BLaER1 treated with 17β-estradiol and CSF1 and Interleukin-3, amounts not matched to agents 10 nM and 100 nM (cell line): ENCODE measurements at regions not wholly inside any gene's neighbourhood (a gene's known extent, or its start where the extent isn't known, plus 50 kb on each side); places are given as distances from the start of the nearest gene placed in this dataset.
"Not testable (repeated sequence)": the region's sequence is repeated elsewhere in the genome, so short reads cannot be mapped to it uniquely, and the experiment has no call there.

Experiments used
- H3K27ac ChIP-seq, 11 experiments: shearing (Covaris generic); formaldehyde crosslinking; 2 replicates each; pipeline ENCODE4 v1.8.1; 2022
- H3K27me3 ChIP-seq, 11 experiments: shearing (Covaris generic); formaldehyde crosslinking; 2 replicates each; pipeline ENCODE4 v1.8.1; 2022
- H3K36me3 ChIP-seq, 11 experiments: shearing (Covaris generic); formaldehyde crosslinking; 2 replicates each; pipeline ENCODE4 v1.8.1; 2022
- H3K4me1 ChIP-seq, 10 experiments: shearing (Covaris generic); formaldehyde crosslinking; 2 replicates each; pipeline ENCODE4 v1.8.1; 2022
- H3K4me2 ChIP-seq, 11 experiments: shearing (Covaris generic); formaldehyde crosslinking; 2 replicates each; pipeline ENCODE4 v1.8.1; 2022
- H3K4me3 ChIP-seq, 10 experiments: shearing (Covaris generic); formaldehyde crosslinking; 2 replicates each; pipeline ENCODE4 v1.8.1; 2022
- H3K9ac ChIP-seq, 11 experiments: shearing (Covaris generic); formaldehyde crosslinking; 2 replicates each; pipeline ENCODE4 v1.8.1; 2022
- H3K9me3 ChIP-seq, 11 experiments: shearing (Covaris generic); formaldehyde crosslinking; replicated peaks in 1 of 11; 2 replicates each; pipeline ENCODE4 v1.8.1; 2022
- H4K20me1 ChIP-seq, 11 experiments: shearing (Covaris generic); formaldehyde crosslinking; 2 replicates each; pipeline ENCODE4 v1.8.1; 2022
- Cebpa-rat ChIP-seq, 11 experiments: shearing (Covaris generic); IDR thresholded peaks; 2 replicates each; pipeline ENCODE4 v1.8.1; 2022

DNA sequence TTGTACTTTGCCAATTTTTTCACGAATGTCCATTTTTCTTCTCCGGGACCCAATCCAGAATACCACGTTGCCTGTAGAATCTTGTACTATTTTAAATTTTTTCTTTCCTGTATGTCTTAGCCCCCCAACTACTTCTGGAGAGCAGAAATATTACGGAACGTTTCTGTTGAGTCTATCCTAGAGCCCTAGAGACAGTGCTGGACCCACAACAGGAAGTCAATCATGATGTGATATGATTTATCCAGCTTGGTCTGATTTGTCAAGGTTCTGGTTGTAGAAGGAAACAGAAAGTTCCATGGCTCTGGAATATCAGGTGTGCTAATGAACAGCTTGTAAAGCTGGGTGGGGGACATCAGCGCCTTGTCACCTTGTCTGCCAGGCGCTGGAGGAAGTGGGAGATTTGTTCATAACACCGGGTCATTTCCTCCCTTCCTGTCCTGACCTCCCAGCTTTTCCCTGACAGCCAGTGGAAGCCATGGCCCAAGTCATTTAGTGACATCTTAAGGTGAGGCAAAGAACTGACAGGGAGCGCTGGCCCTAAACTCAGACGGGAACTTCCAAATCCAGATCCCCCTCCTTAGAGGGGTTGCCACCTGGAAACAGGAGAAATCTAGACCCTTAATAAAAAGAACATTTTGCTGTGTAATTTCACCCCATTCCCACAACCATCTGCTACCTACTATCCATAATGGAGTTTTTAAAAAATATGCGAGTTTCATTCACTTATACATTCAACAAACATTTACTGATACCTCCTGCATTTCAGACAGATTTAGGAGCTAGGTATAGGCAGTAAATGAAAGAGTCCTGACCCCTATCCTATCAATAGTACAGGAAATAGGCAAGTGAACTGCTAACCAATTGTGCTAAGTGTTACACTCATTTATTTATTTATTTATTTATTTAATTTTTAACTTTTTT is 130.5 kb downstream of the ZFP64 start:
- Histone ChIP-seq H3K27me3 (no peaks in the 10 kb centered on the region), H4K20me1 (no peaks in the 10 kb centered on the region), H3K9me3 (peaks cover 13 to 20% (median 15%) of the 10 kb centered on the region in 11 experiments), H3K4me1 (peaks cover 0 to 7% (median 4%) of the 10 kb centered on the region in 10 experiments; a peak in 9 of 20 replicates), H3K4me3 (no peak overlapping the region), H3K36me3 (peaks cover 0 to 8% (median 0%) of the 10 kb centered on the region in 11 experiments; a peak in 1 of 22 replicates), H3K4me2 (peak overlapping the region in 2 of 11 experiments; percentile 17 to 35; a peak in 3 of 22 replicates), H3K27ac (no peak overlapping the region), H3K9ac (no peak overlapping the region)
- TF ChIP-seq Cebpa-rat (IDR thresholded peaks at IDR 0.05), result no peak

DNA sequence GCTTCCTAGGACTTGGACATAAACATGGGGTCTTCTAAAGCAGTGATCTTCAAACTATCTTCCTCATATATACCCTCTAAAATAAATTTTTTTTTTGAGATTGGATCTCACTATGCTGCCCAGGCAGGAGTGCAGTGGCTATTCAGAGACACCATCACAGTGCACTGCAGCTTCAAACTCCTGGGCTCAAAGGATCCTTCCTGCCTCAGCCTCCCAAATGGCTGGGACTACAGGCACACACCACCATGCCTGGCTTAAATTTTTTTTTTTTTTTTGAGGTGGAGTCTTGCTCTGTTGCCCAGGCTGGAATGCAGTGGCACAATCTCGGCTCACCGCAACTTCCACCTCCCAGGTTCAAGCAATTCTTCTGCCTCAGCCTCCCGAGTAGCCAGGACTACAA is 134.4 kb downstream of the ZFP64 start:
- H3K4me1 ChIP-seq, H3K9ac ChIP-seq, H4K20me1 ChIP-seq, H3K36me3 ChIP-seq, H3K4me3 ChIP-seq, H3K4me2 ChIP-seq, H3K27me3 ChIP-seq, H3K27ac ChIP-seq: not testable (repeated sequence)
- H3K9me3 ChIP-seq, result peaks cover 15 to 26% (median 21%) of the 10 kb centered on the region in 11 experiments

DNA sequence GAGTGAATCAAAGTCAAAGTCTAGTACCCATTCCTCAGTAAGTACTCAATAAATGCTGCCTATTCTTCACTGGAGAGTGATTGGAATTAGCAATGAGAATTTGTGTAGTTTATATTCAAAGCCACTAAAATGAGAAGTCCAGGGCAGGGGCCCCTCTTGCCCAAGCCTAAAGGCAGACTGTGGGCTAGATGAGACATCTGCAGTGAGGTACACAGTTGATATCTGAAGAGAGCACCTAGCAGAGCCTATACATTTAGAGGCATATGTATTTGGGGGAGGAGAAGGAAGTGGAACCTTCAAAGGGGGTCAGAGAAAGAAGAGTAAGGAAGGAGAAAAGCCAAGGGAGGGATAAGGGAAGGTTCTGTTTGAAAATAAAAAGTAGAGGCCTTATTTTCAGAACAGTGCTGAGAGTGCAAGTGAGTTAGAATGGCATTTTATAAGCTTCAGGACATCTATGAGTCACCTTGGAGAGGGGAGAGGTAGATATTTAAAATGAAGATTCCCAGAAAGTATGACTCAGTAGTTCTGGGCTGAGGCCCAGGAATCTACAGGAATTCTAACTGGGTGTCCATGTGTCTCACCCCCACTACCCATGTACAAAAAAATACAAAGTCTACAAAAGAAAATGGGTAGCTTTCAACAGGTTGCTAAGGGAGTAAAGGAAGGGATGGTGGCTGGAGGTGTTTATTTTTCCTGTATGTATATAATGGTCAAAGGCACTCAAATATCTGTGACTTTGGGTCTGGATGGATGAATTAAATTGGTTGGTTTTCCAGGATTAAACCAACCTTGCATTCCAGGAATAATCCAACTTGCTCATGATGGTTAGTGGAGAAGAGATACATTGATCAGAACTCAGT is 135.1 kb downstream of the ZFP64 start:
- no peak for TF ChIP-seq Cebpa-rat (IDR thresholded peaks at IDR 0.05)
- Histone ChIP-seq H3K4me1 (peaks cover 0 to 7% (median 4%) of the 10 kb centered on the region in 10 experiments; a peak in 9 of 20 replicates), H3K27ac (no peak overlapping the region), H3K36me3 (peaks cover 0 to 8% (median 0%) of the 10 kb centered on the region in 11 experiments; a peak in 1 of 22 replicates), H3K9ac (no peak overlapping the region), H3K27me3 (no peaks in the 10 kb centered on the region), H3K4me3 (no peak overlapping the region), H3K4me2 (no peak overlapping the region), H4K20me1 (no peaks in the 10 kb centered on the region), H3K9me3 (peaks cover 15 to 26% (median 21%) of the 10 kb centered on the region in 11 experiments)

DNA sequence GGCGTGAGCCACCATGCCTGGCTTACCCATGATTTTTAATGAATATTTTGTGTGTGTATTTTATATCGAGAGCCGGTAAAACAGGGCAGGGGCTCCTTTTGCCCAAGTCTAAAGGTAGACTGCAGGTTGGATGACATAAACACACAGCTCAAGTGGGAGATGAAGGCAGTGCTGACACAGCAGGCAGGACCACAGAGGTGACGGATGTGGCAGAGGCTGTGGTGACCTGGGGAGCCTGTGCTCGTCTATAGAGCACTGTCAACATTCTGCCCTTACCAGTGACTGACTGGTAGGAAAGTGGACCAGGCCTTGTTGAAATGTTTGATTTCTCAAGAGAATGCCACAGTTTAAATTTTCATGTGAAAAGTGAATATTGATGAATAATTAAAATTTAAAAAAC is 137.5 kb downstream of the ZFP64 start:
- H3K4me1 ChIP-seq, result no peaks in the 10 kb centered on the region
- H4K20me1 ChIP-seq, result no peaks in the 10 kb centered on the region
- peaks cover 0 to 8% (median 0%) of the 10 kb centered on the region in 11 experiments; a peak in 1 of 22 replicates for H3K36me3 ChIP-seq
- no peak overlapping the region for H3K27ac ChIP-seq
- no peak overlapping the region for H3K4me3 ChIP-seq
- peaks cover 0 to 3% (median 0%) of the 10 kb centered on the region in 11 experiments; a peak in 1 of 22 replicates for H3K27me3 ChIP-seq
- H3K9me3 ChIP-seq, result peaks cover 15 to 26% (median 21%) of the 10 kb centered on the region in 11 experiments
- no peak for TF ChIP-seq Cebpa-rat (IDR thresholded peaks at IDR 0.05)
- no peak overlapping the region for H3K9ac ChIP-seq
- no peak overlapping the region for H3K4me2 ChIP-seq

DNA sequence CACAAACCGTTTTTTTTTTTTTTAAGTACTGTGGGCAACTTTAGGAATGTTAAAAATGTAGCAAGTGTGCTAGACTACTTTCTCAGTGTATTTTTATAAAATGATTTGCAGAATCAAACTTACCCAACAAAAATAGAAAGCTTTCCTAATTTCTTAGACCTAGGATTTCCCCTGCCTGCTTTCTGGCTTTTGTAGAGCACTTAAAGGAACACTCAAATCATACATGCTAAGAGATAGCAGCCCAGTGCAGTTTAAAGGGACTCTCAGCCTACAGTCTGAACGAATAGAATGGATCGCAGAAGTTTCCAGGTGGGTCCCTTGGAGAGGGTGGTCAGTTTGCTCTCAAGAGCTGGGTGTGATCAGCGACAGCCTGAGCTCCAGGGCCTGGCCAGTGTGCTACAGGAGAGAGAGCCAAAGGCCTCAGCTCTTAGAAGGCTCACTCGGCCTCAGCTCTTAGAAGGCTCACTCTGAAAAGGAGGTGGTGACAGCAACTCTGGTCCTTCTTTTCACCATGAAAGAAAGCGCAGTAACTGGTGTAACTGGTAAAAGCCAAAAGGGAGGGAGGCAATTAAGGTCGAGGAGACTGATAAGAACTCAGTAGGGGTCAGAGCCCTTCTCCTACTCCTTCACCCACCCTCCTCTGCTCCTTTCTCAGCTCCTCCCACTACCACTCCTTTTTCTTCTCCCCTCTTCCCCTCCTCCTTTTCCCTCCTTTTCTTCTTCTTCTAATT is 142.4 kb downstream of the ZFP64 start:
- Histone ChIP-seq H3K4me3 (no peak overlapping the region), H3K27ac (no peak overlapping the region), H3K9me3 (no peaks in the 10 kb centered on the region), H3K36me3 (no peaks in the 10 kb centered on the region), H3K27me3 (peaks cover 0 to 11% (median 0%) of the 10 kb centered on the region in 11 experiments; a peak in 1 of 22 replicates), H3K4me2 (0 out of 22 replicates have a peak overlapping the region, but pooled peaks of 1 of the 11 experiments have one; percentile 72), H4K20me1 (no peaks in the 10 kb centered on the region), H3K9ac (no peak overlapping the region), H3K4me1 (peaks cover 4 to 19% (median 9%) of the 10 kb centered on the region in 10 experiments; a peak in 12 of 20 replicates)
- TF ChIP-seq Cebpa-rat (IDR thresholded peaks at IDR 0.05), result no peak

DNA sequence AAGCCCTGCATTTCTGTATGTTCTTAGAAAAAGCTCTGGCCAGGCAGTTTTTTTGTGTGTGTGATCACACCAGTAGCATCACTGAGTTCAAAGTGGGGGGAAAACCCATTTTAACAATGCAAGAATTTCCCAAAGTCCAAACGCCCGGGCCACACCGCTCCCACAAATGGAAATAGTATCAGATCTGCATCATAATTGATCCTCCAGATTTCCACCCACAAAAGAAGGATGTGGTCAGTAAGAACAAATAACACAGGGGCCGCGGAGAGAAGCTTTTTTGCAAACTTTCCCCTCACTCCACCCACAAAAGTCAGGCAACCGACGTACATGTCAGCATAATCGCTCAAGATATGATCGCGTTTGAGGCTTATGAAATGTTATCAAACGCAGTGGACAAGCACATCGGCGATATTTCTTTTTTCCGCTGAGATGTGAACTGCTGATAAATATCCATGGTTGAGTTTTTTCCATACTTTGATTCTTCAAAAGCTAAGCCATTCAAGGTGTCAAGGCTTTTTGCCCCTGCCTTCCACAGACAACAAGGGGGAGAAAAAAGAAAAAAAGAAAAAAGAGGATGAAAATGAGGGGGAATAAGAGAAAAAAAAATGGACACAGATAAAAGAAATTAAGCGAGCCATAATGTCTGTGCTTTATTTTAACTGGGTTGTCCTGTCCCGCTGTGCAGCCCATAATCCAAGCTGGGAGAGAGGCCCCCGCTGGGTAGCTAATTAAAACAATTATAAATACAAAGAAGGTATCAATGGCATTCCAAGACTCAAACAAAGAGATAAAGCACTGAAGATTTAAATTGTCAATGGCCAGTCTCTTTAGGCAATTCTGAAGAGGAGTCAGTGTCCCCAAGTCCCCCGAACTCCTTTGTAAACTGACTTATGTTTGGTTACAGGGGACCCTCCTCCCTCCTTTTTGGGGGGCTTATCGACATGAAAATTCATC is 143.5 kb downstream of the ZFP64 start:
- H3K4me3 ChIP-seq, result no peak overlapping the region
- H3K36me3 ChIP-seq, result no peaks in the 10 kb centered on the region
- H3K9me3 ChIP-seq, result no peaks in the 10 kb centered on the region
- no peak overlapping the region for H3K27ac ChIP-seq
- H3K27me3 ChIP-seq, result peaks cover 0 to 11% (median 0%) of the 10 kb centered on the region in 11 experiments; a peak in 1 of 22 replicates
- H3K9ac ChIP-seq, result no peak overlapping the region
- H3K4me2 ChIP-seq, result peak overlapping the region in 10 of 11 experiments; percentile 5 to 72 (median 46); a peak in 19 of 22 replicates
- peaks cover 4 to 19% (median 9%) of the 10 kb centered on the region in 10 experiments; a peak in 12 of 20 replicates for H3K4me1 ChIP-seq
- no peak for TF ChIP-seq Cebpa-rat (IDR thresholded peaks at IDR 0.05)
- no peaks in the 10 kb centered on the region for H4K20me1 ChIP-seq

DNA sequence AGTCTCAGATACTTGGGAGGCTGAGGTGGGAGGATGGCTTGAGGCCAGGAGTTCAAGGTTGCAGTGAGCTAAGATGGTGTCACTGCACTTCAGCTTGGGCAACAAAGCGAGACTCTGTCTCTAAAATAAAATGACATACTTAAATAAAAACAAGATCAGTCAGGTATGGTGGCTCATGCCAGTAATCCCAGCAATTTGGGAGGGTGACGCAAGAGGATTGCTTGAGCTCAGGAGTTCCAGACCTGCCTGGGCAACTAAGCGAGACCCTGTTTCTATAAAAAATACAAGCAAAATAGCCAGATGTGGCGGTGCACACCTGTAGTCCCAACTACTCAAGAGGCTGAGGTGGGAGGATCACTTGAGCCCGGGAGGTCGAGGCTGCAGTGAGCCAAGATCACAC is 149.6 kb downstream of the ZFP64 start:
- no peaks in the 10 kb centered on the region for H3K9me3 ChIP-seq
- H3K36me3 ChIP-seq, result no peaks in the 10 kb centered on the region
- H3K4me3 ChIP-seq, result no peak overlapping the region
- H3K27me3 ChIP-seq, result no peaks in the 10 kb centered on the region
- no peak for TF ChIP-seq Cebpa-rat (IDR thresholded peaks at IDR 0.05)
- H3K27ac ChIP-seq, result no peak overlapping the region
- no peak overlapping the region for H3K4me2 ChIP-seq
- peaks cover 0 to under 1% (median 0%) of the 10 kb centered on the region in 10 experiments; a peak in 2 of 20 replicates for H3K4me1 ChIP-seq
- no peak overlapping the region for H3K9ac ChIP-seq
- no peaks in the 10 kb centered on the region for H4K20me1 ChIP-seq

DNA sequence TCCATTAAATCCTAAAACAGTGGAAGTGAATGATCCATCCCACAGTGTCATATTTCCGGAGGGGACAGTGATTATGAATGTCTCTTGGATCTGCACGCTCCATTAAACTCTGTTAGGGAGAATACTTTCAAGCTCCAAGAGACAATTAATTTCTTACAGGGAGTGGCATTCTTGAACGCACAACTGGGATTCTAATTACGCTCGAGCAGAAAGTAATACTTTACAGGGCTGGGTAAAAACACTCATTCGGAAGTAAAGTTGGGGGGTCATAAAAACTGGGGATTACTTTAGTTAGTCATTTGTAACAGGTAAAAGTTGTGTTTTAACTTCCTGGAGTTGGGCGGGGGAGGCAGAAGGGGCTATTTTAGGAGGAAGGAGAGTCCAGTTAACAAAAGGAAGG is 151.8 kb downstream of the ZFP64 start:
- Histone ChIP-seq H3K36me3 (no peaks in the 10 kb centered on the region), H3K27ac (no peak overlapping the region)
- no peak for TF ChIP-seq Cebpa-rat (IDR thresholded peaks at IDR 0.05)

DNA sequence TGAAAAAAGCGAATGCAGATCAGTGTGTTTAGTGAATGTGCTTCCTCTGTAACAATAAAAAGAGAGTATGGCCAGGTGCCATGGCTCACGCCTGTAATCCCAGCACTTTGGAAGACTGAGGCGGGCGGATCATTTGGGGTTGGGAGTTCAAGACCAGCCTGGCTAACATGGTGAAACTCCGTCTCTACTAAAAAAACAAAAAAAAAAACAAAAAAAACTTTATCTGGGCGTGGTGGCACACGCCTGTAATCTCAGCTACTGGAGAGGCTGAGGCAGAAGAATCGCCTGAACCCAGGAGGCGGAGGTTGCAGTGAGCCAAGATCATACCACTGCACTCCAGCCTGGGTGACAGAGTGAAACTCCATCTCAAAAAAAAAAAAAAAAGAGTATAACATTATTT is 152.9 kb downstream of the ZFP64 start:
- not testable (repeated sequence) for H3K27me3 ChIP-seq, H3K4me3 ChIP-seq, H4K20me1 ChIP-seq, H3K36me3 ChIP-seq, H3K4me2 ChIP-seq, H3K9ac ChIP-seq, H3K9me3 ChIP-seq, H3K27ac ChIP-seq, H3K4me1 ChIP-seq

More for the DNA sequence above, 151.8 kb downstream of the ZFP64 start:
- Histone ChIP-seq H3K4me3 (no peak overlapping the region), H3K4me2 (no peak overlapping the region), H3K9me3 (no peaks in the 10 kb centered on the region), H3K4me1 (peaks cover 0 to 3% (median 0%) of the 10 kb centered on the region in 10 experiments; a peak in 1 of 20 replicates), H3K9ac (no peak overlapping the region), H4K20me1 (no peaks in the 10 kb centered on the region), H3K27me3 (no peaks in the 10 kb centered on the region)
